ENCODE measurements at regions not wholly inside any gene's neighbourhood (a gene's known extent, or its start where the extent isn't known, plus 50 kb on each side); places are given as distances from the start of the nearest gene placed in this dataset.

GRCh38 chr2:6054161-6054671, 362.0 kb downstream of the SOX11 start:
- intact Hi-C loops (cut with DNase I): no loop called here

GRCh38 chr2:6060992-6061663, 368.9 kb downstream of the SOX11 start:
- H3K27ac ChIP-seq: no peak overlapping the region
- intact Hi-C loops (cut with DNase I): no loop called here
- H3K9me3 ChIP-seq: no peaks in the 10 kb centered on the region
- ATAC-seq (no peak), DNase-seq (no peak)
- no peaks in the 10 kb centered on the region for H3K36me3 ChIP-seq
- no peaks in the 10 kb centered on the region for H3K27me3 ChIP-seq
- no peak overlapping the region for H3K4me3 ChIP-seq
- H3K4me1 ChIP-seq: no peaks in the 10 kb centered on the region
- no peak for TF ChIP-seq CTCF (IDR thresholded peaks at IDR 0.05)

More at GRCh38 chr2:6054161-6054671, 362.0 kb downstream of the SOX11 start:
- Histone ChIP-seq H3K4me3 (no peak overlapping the region), H3K9me3 (no peaks in the 10 kb centered on the region), H3K27me3 (no peaks in the 10 kb centered on the region), H3K4me1 (no peaks in the 10 kb centered on the region), H3K36me3 (no peaks in the 10 kb centered on the region), H3K27ac (no peak overlapping the region)
- TF ChIP-seq CTCF (IDR thresholded peaks at IDR 0.05): no peak
- no peak for ATAC-seq
- DNase-seq: no peak

- Histone ChIP-seq H3K9me3 (no peaks in the 10 kb centered on the region), H3K4me1 (no peaks in the 10 kb centered on the region), H3K27ac (no peak overlapping the region), H3K36me3 (no peaks in the 10 kb centered on the region), H3K4me3 (no peak overlapping the region), H3K27me3 (no peaks in the 10 kb centered on the region)
- ATAC-seq: no peak
- TF ChIP-seq CTCF (IDR thresholded peaks at IDR 0.05): no peak
- no peak for DNase-seq
- intact Hi-C loops (cut with DNase I): no loop called here
These were observed 372.6 kb downstream of the SOX11 start for GRCh38 chr2:6064757-6065156.

- H3K4me3 ChIP-seq: no peak overlapping the region
- no peak for ATAC-seq
- no peak for DNase-seq
- TF ChIP-seq CTCF (IDR thresholded peaks at IDR 0.05): no peak
- no peaks in the 10 kb centered on the region for H3K36me3 ChIP-seq
- H3K27me3 ChIP-seq: no peaks in the 10 kb centered on the region
- no peaks in the 10 kb centered on the region for H3K9me3 ChIP-seq
- H3K4me1 ChIP-seq: no peaks in the 10 kb centered on the region
- no peak overlapping the region for H3K27ac ChIP-seq
- intact Hi-C loops (cut with DNase I): no loop called here
These were observed 373.5 kb downstream of the SOX11 start for GRCh38 chr2:6065703-6066102.

- H3K27ac ChIP-seq: no peak overlapping the region
- no peaks in the 10 kb centered on the region for H3K36me3 ChIP-seq
- TF ChIP-seq CTCF (IDR thresholded peaks at IDR 0.05): no peak
- H3K4me1 ChIP-seq: no peaks in the 10 kb centered on the region
- no peaks in the 10 kb centered on the region for H3K9me3 ChIP-seq
- intact Hi-C loops (cut with DNase I): no loop called here
- no peak for ATAC-seq
- DNase-seq: no peak
- H3K27me3 ChIP-seq: no peaks in the 10 kb centered on the region
- H3K4me3 ChIP-seq: no peak overlapping the region
These were observed 374.9 kb downstream of the SOX11 start for GRCh38 chr2:6067089-6067488.
